ENCODE measurements at regions not wholly inside any gene's neighbourhood (a gene's known extent, or its start where the extent isn't known, plus 50 kb on each side); places are given as distances from the start of the nearest gene placed in this dataset.

GRCh38 chr1:168926236-168926635 is 180.3 kb upstream of the ATP1B1 start:
- 84 to 98% methylated on average over 3 of the region's 3 CpGs for WGBS, 2 donors
- TF ChIP-seq POLR2AphosphoS5 (IDR thresholded peaks at IDR 0.05) (no peak), EP300 (IDR thresholded peaks at IDR 0.05) (no peak), POLR2A (IDR thresholded peaks at IDR 0.05) (no peak), CTCF (IDR thresholded peaks at IDR 0.05) (no peak)
- Histone ChIP-seq H3K36me3 (no peaks in the 10 kb centered on the region), H3K4me3 (no peak overlapping the region), H3K27ac (no peak overlapping the region), H3K4me1 (peaks cover 5 to 10% (median 6%) of the 10 kb centered on the region in 4 donors), H3K27me3 (no peaks in the 10 kb centered on the region), H3K9me3 (no peaks in the 10 kb centered on the region)
- no peak for ATAC-seq (ENCODE audit: low FRiP score in 2 of 2)
- DNase-seq: no peak

- H3K4me1 ChIP-seq: no peaks in the 10 kb centered on the region
- ATAC-seq (ENCODE audit: low FRiP score in 2 of 2) (no peak), DNase-seq (no peak)
- no peaks in the 10 kb centered on the region for H3K36me3 ChIP-seq
- WGBS, 2 donors: 91 to 97% methylated on average over 3 of the region's 3 CpGs
- no peak overlapping the region for H3K4me3 ChIP-seq
- H3K9me3 ChIP-seq: no peaks in the 10 kb centered on the region
- no peak for TF ChIP-seq EP300 (IDR thresholded peaks at IDR 0.05)
- no peak for TF ChIP-seq POLR2A (IDR thresholded peaks at IDR 0.05)
- TF ChIP-seq POLR2AphosphoS5 (IDR thresholded peaks at IDR 0.05): no peak
- no peak for TF ChIP-seq CTCF (IDR thresholded peaks at IDR 0.05)
- H3K27me3 ChIP-seq: no peaks in the 10 kb centered on the region
- H3K27ac ChIP-seq: no peak overlapping the region
Measured at GRCh38 chr1:168932539-168932938, 174.0 kb upstream of the ATP1B1 start.

- H3K27ac ChIP-seq: no peak overlapping the region
- no peaks in the 10 kb centered on the region for H3K4me1 ChIP-seq
- no peak overlapping the region for H3K4me3 ChIP-seq
- no peak for ATAC-seq (ENCODE audit: low FRiP score in 2 of 2)
- no peaks in the 10 kb centered on the region for H3K9me3 ChIP-seq
- no peaks in the 10 kb centered on the region for H3K27me3 ChIP-seq
- H3K36me3 ChIP-seq: no peaks in the 10 kb centered on the region
- no peak for TF ChIP-seq POLR2A (IDR thresholded peaks at IDR 0.05)
- TF ChIP-seq CTCF (IDR thresholded peaks at IDR 0.05): no peak
- no peak for TF ChIP-seq EP300 (IDR thresholded peaks at IDR 0.05)
- no peak for TF ChIP-seq POLR2AphosphoS5 (IDR thresholded peaks at IDR 0.05)
- WGBS, 2 donors: 88% methylated on average over 4 of the region's 4 CpGs
- DNase-seq: no peak
Measured at GRCh38 chr1:168933141-168933805, 173.2 kb upstream of the ATP1B1 start.

- Histone ChIP-seq H3K36me3 (no peaks in the 10 kb centered on the region), H3K4me3 (no peak overlapping the region), H3K27ac (no peak overlapping the region), H3K27me3 (no peaks in the 10 kb centered on the region), H3K9me3 (no peaks in the 10 kb centered on the region), H3K4me1 (no peaks in the 10 kb centered on the region)
- DNase-seq (no peak), ATAC-seq (ENCODE audit: low FRiP score in 2 of 2) (no peak)
- TF ChIP-seq POLR2AphosphoS5 (IDR thresholded peaks at IDR 0.05) (no peak), POLR2A (IDR thresholded peaks at IDR 0.05) (no peak), CTCF (IDR thresholded peaks at IDR 0.05) (no peak), EP300 (IDR thresholded peaks at IDR 0.05) (no peak)
- WGBS, 2 donors: 40 to 75% methylated on average over 3 of the region's 3 CpGs
Measured at GRCh38 chr1:168939110-168939946, 167.2 kb upstream of the ATP1B1 start.

- Histone ChIP-seq H3K9me3 (no peaks in the 10 kb centered on the region), H3K27ac (no peak overlapping the region), H3K36me3 (no peaks in the 10 kb centered on the region), H3K27me3 (no peaks in the 10 kb centered on the region), H3K4me3 (no peak overlapping the region), H3K4me1 (no peaks in the 10 kb centered on the region)
- no peak for ATAC-seq (ENCODE audit: low FRiP score in 2 of 2)
- no peak for DNase-seq
- TF ChIP-seq CTCF (IDR thresholded peaks at IDR 0.05) (no peak), POLR2A (IDR thresholded peaks at IDR 0.05) (no peak), EP300 (IDR thresholded peaks at IDR 0.05) (no peak), POLR2AphosphoS5 (IDR thresholded peaks at IDR 0.05) (no peak)
Measured at GRCh38 chr1:168939947-168940223, 166.6 kb upstream of the ATP1B1 start.

Measured in upper lobe of left lung (tissue), 6 donors.